H1 (cell line): ENCODE measurements at regions not wholly inside any gene's neighbourhood (a gene's known extent, or its start where the extent isn't known, plus 50 kb on each side); places are given as distances from the start of the nearest gene placed in this dataset.

ENCODE experiments used
- CTCF ChIA-PET: fragments of 300-600 bp; sonication (Branson Sonifier 250); formaldehyde crosslinking; loops from one replicate; lab custom pipeline; 2021; ENCODE audit not compliant: partially characterized antibody; lab: Charles Lee
- POLR2A ChIA-PET: fragments of 300-600 bp; sonication (Branson Sonifier 250); formaldehyde crosslinking; loops from one replicate; lab custom pipeline; 2021; ENCODE audit warnings: inconsistent platforms; ENCODE audit not compliant: partially characterized antibody; lab: Charles Lee
- DNase-seq, 2 experiments: peaks; one replicate each; pipeline versions ENCODE4 v3.0.0 to v3.0.0-alpha.2; 2010 to 2022; ENCODE audit warnings: low spot score in 2 of 2, low read depth in 1 of 2, mixed read lengths in 1 of 2
- FAIRE-seq: peaks from 2 replicates; lab custom pipeline; 2011; peaks lifted over from hg19 to GRCh38; lab: Jason Lieb, UNC
- H2AFZ ChIP-seq: 2 replicates; pipeline ENCODE4 v1.8.1; 2012; ENCODE audit warnings: low read length, inconsistent platforms
- H2AK5ac ChIP-seq: 2 replicates; pipeline ENCODE4 v1.6.1; 2013; ENCODE audit warnings: low read depth, low read length
- H2BK120ac ChIP-seq: replicated peaks from 2 replicates; pipeline ENCODE3; 2013; ENCODE audit warnings: low read depth, low read length, inconsistent platforms
- H2BK12ac ChIP-seq: 2 replicates; pipeline ENCODE4 v1.6.1; 2013; ENCODE audit warnings: low read depth, low read length
- H2BK15ac ChIP-seq: 2 replicates; pipeline ENCODE4 v1.6.1; 2013; ENCODE audit warnings: low read length
- H2BK20ac ChIP-seq: 2 replicates; pipeline ENCODE4 v1.6.1; 2013; ENCODE audit warnings: low read length
- H2BK5ac ChIP-seq: 2 replicates; pipeline ENCODE4 v1.6.1; 2013; ENCODE audit warnings: low read depth, low read length
- H3K14ac ChIP-seq: 2 replicates; pipeline ENCODE4 v1.6.1; 2013; ENCODE audit warnings: inconsistent platforms; ENCODE audit not compliant: insufficient read length
- H3K18ac ChIP-seq: 2 replicates; pipeline ENCODE4 v1.6.1; 2013; ENCODE audit warnings: low read length; ENCODE audit errors: extremely low read depth
- H3K23ac ChIP-seq: 2 replicates; pipeline ENCODE4 v1.6.1; 2013; ENCODE audit warnings: inconsistent platforms; ENCODE audit not compliant: insufficient read length
- H3K23me2 ChIP-seq: 2 replicates; pipeline ENCODE4 v1.6.1; 2013; ENCODE audit warnings: low read depth, low read length
- H3K27ac ChIP-seq: 2 replicates; pipeline ENCODE4 v1.6.1; 2011; ENCODE audit warnings: low read depth, low read length, inconsistent platforms
- H3K27me3 ChIP-seq, 4 experiments: replicated peaks in 1 of 4; 1 replicate in 1 of 4; 2 replicates in 3 of 4; pipeline versions ENCODE4 v1.6.1 to v1.8.1; 2011 to 2013; ENCODE audit warnings: low read length in 3 of 4, mild to moderate bottlenecking in 3 of 4, inconsistent platforms in 2 of 4, mixed read lengths in 2 of 4, moderate library complexity in 1 of 4; ENCODE audit not compliant: control insufficient read depth in 3 of 4, insufficient read depth in 3 of 4; ENCODE audit errors: extremely low read depth in 1 of 4
- H3K36me3 ChIP-seq, 4 experiments: 2 replicates each; pipeline versions ENCODE4 v1.6.1 to v1.8.1; 2011 to 2013; ENCODE audit warnings: mild to moderate bottlenecking in 4 of 4, low read length in 3 of 4, moderate library complexity in 2 of 4, control low read depth in 1 of 4, inconsistent platforms in 1 of 4; ENCODE audit not compliant: insufficient read depth in 4 of 4, control insufficient read depth in 2 of 4
- H3K4ac ChIP-seq: replicated peaks from 2 replicates; pipeline ENCODE3; 2013; ENCODE audit warnings: low read length, low read depth, mixed read lengths, inconsistent platforms; ENCODE audit not compliant: insufficient read length
- H3K4me1 ChIP-seq, 4 experiments: replicated peaks in 1 of 4; 1 replicate in 1 of 4; 2 replicates in 3 of 4; pipeline versions ENCODE4 v1.6.1 to v1.8.1; 2011 to 2013; ENCODE audit warnings: low read length in 3 of 4, inconsistent platforms in 2 of 4, mixed read lengths in 1 of 4; ENCODE audit not compliant: insufficient read depth in 4 of 4, control insufficient read depth in 3 of 4
- H3K4me2 ChIP-seq, 2 experiments: 2 replicates each; pipeline versions ENCODE4 v1.6.1 to v1.8.1; 2011 to 2013; ENCODE audit warnings: low read depth in 2 of 2, low read length in 2 of 2, control low read depth in 1 of 2, inconsistent platforms in 1 of 2, mild to moderate bottlenecking in 1 of 2; ENCODE audit not compliant: insufficient read depth in 1 of 2
- H3K4me3 ChIP-seq, 4 experiments: fragments of 200-600, 300-600 bp in 1 of 4; sonication (generic), shearing (Covaris generic), sonication (Bioruptor Twin) in 1 of 4; 2 replicates each; pipeline versions ENCODE4 v1.5.1 to v1.8.1; 2011 to 2016; ENCODE audit warnings: low read length in 4 of 4, low read depth in 3 of 4, control low read depth in 2 of 4, inconsistent platforms in 2 of 4, mild to moderate bottlenecking in 2 of 4, mixed read lengths in 1 of 4, moderate library complexity in 1 of 4; ENCODE audit not compliant: insufficient read depth in 2 of 4; ENCODE audit errors: extremely low read depth in 1 of 4
- H3K56ac ChIP-seq: replicated peaks from 2 replicates; pipeline ENCODE3; 2013; ENCODE audit warnings: low read depth, mild to moderate bottlenecking, mixed read lengths, low read length, inconsistent platforms; ENCODE audit not compliant: insufficient read length
- H3K79me1 ChIP-seq: 2 replicates; pipeline ENCODE4 v1.6.1; 2013; ENCODE audit warnings: low read depth, low read length, control low read depth
- H3K79me2 ChIP-seq, 2 experiments: 2 replicates each; pipeline versions ENCODE4 v1.6.1 to v1.8.1; 2012 to 2013; ENCODE audit warnings: low read length in 2 of 2, mild to moderate bottlenecking in 2 of 2, inconsistent platforms in 1 of 2; ENCODE audit not compliant: insufficient read depth in 2 of 2, control insufficient read depth in 1 of 2
- H3K9ac ChIP-seq, 4 experiments: replicated peaks in 1 of 4; 1 replicate in 1 of 4; 2 replicates in 3 of 4; pipeline versions ENCODE4 v1.6.1 to v1.8.1; 2011 to 2013; ENCODE audit warnings: low read depth in 3 of 4, low read length in 3 of 4, control low read depth in 2 of 4, mild to moderate bottlenecking in 2 of 4, moderate library complexity in 2 of 4, inconsistent platforms in 1 of 4; ENCODE audit errors: extremely low read depth in 1 of 4
- H3K9me3 ChIP-seq, 2 experiments: 2 replicates each; pipeline versions ENCODE4 v1.6.1 to v1.8.1; 2012 to 2013; ENCODE audit warnings: mild to moderate bottlenecking in 2 of 2, moderate library complexity in 2 of 2, control low read depth in 1 of 2, inconsistent platforms in 1 of 2, low read depth in 1 of 2, low read length in 1 of 2, mixed read lengths in 1 of 2; ENCODE audit not compliant: insufficient read depth in 2 of 2
- H4K20me1 ChIP-seq, 2 experiments: replicated peaks in 1 of 2; 2 replicates each; pipeline versions ENCODE3 to v1.8.1; 2011 to 2013; ENCODE audit warnings: inconsistent platforms in 2 of 2, low read length in 2 of 2, mild to moderate bottlenecking in 1 of 2; ENCODE audit not compliant: insufficient read depth in 2 of 2, control insufficient read depth in 1 of 2
- H4K5ac ChIP-seq: 2 replicates; pipeline ENCODE4 v1.6.1; 2013; ENCODE audit warnings: low read length, low read depth, mixed read lengths, inconsistent platforms; ENCODE audit not compliant: insufficient read length
- H4K8ac ChIP-seq: 2 replicates; pipeline ENCODE4 v1.8.0; 2013; ENCODE audit warnings: mild to moderate bottlenecking, moderate library complexity, low read length, inconsistent platforms; ENCODE audit not compliant: insufficient read depth; ENCODE audit errors: extremely low read depth
- H4K91ac ChIP-seq: replicated peaks from 2 replicates; pipeline ENCODE3; 2013; ENCODE audit warnings: low read length, mixed read lengths, inconsistent platforms; ENCODE audit not compliant: insufficient read length
- CBX5 ChIP-seq: fragments of 300-800, 300-1000 bp; sonication (generic); IDR thresholded peaks from 2 replicates; pipeline ENCODE4 v1.7.1; 2016; ENCODE audit warnings: antibody characterized with exemption, low read length, low read depth
- CBX8 ChIP-seq: fragments of 300-800, 300-1000 bp; sonication (generic); IDR thresholded peaks from 2 replicates; pipeline ENCODE4 v1.7.1; 2016; ENCODE audit warnings: low read depth, low read length, borderline replicate concordance
- CREB1 ChIP-seq: IDR thresholded peaks from 2 replicates; pipeline ENCODE4 v1.6.1; 2012; ENCODE audit warnings: inconsistent platforms
- EGR1 ChIP-seq: IDR thresholded peaks from 2 replicates; pipeline ENCODE4 v1.6.1; 2011; ENCODE audit warnings: low read depth, low read length, borderline replicate concordance
- KDM4A ChIP-seq: IDR thresholded peaks from one replicate; pipeline ENCODE4 v1.7.1; 2012; ENCODE audit warnings: low read depth, mild to moderate bottlenecking, moderate library complexity, low read length, inconsistent platforms; ENCODE audit not compliant: severe bottlenecking
- NANOG ChIP-seq: IDR thresholded peaks from 2 replicates; pipeline ENCODE4 v1.6.1; 2011; ENCODE audit warnings: low read length, low read depth, mild to moderate bottlenecking, inconsistent platforms; ENCODE audit not compliant: insufficient read depth, poor library complexity, severe bottlenecking
- RAD21 ChIP-seq, 2 experiments: IDR thresholded peaks in 1 of 2; conservative IDR thresholded peaks in 1 of 2; 2 replicates each; pipeline ENCODE4 v1.6.1; 2011; ENCODE audit warnings: low read depth in 2 of 2, low read length in 2 of 2, improper control_type of control experiment in 1 of 2, inconsistent platforms in 1 of 2, mild to moderate bottlenecking in 1 of 2, moderate library complexity in 1 of 2
- USF2 ChIP-seq: IDR thresholded peaks from 2 replicates; pipeline ENCODE4 v1.6.1; 2011; ENCODE audit warnings: low read length, improper control_type of control experiment
- YY1 ChIP-seq: IDR thresholded peaks from 2 replicates; pipeline ENCODE4 v1.6.1; 2011; ENCODE audit warnings: low read depth, mild to moderate bottlenecking, low read length
- WGBS, 2 experiments: shearing (Covaris generic) in 1 of 2; methylation state at CpG; one replicate each; pipeline versions ENCODE4 v1.1.6 to v1.1.7; 2013 to 2015; ENCODE audit warnings: low lambda C conversion rate in 2 of 2, mixed read lengths in 2 of 2, inconsistent platforms in 1 of 2, low coverage in 1 of 2, missing lambda C conversion rate in 1 of 2; ENCODE audit not compliant: insufficient replicate concordance in 2 of 2, insufficient coverage in 1 of 2, insufficient read length in 1 of 2; ENCODE audit errors: extremely low coverage in 1 of 2, missing lambda C conversion rate in 1 of 2; 5-methylcytosine and 5-hydroxymethylcytosine counted together

- Histone ChIP-seq H3K4me2 (peak overlapping the region in 1 of 2 experiments; percentile 37; a peak in 1 of 4 replicates), H2BK15ac (no peak overlapping the region), H2BK120ac (no peak overlapping the region), H3K9me3 (peaks cover under 1% of the 10 kb centered on the region in 2 experiments; a peak in 1 of 4 replicates), H3K79me2 (no peaks in the 10 kb centered on the region), H3K56ac (no peak overlapping the region), H3K27me3 (no peaks in the 10 kb centered on the region), H3K79me1 (no peaks in the 10 kb centered on the region), H2BK20ac (no peak overlapping the region), H4K91ac (no peak overlapping the region), H4K8ac (no peak overlapping the region), H3K4ac (no peak overlapping the region), H4K5ac (no peak overlapping the region), H3K36me3 (no peaks in the 10 kb centered on the region), H3K4me1 (peaks cover 0 to 6% (median 2%) of the 10 kb centered on the region in 4 experiments; a peak in 5 of 7 replicates), H2AK5ac (no peak overlapping the region), H3K23me2 (no peaks in the 10 kb centered on the region), H2BK12ac (no peak overlapping the region), H3K27ac (no peak overlapping the region), H3K18ac (no peak overlapping the region; the same call in 1 of the 2 replicates), H2BK5ac (no peak overlapping the region), H3K23ac (no peak overlapping the region), H3K14ac (no peak overlapping the region), H3K4me3 (no peak overlapping the region), H2AFZ (peak overlapping the region; percentile 87), H3K9ac (no peak overlapping the region), H4K20me1 (no peaks in the 10 kb centered on the region)
- no peak for DNase-seq
- ChIA-PET CTCF (interaction anchor here (0.6 to 1.5 kb wide), 2 partner anchors 20 to 58 kb away, joined by 4 read pairs; no protein-coding TSS in a partner anchor), POLR2A (interaction anchor here (0.6 kb wide), 1 partner anchor 206 kb away, joined by 3 read pairs; no protein-coding TSS in a partner anchor)
- no peak for FAIRE-seq
- TF ChIP-seq CBX5: no peak
- no peak for TF ChIP-seq KDM4A
- TF ChIP-seq NANOG: no peak
- TF ChIP-seq RAD21 (IDR thresholded peaks at IDR 0.05 in 1 of 2, conservative IDR thresholded peaks at IDR 0.05 in 1 of 2; ENCODE audit: low read depth in 2 of 2, low read length in 2 of 2): no peak
- no peak for TF ChIP-seq CBX8
- TF ChIP-seq CREB1: no peak
- no peak for TF ChIP-seq USF2
- TF ChIP-seq YY1: no peak
- no peak for TF ChIP-seq EGR1
- WGBS, 2 experiments: 79% methylated on average over 9 of the region's 9 CpGs; no CpG with 5 or more reads in 1 of the 2 experiments
Measured at GRCh38 chr18:75586130-75586889, 158.8 kb upstream of the SMIM21 start.
